ENCODE measurements at regions not wholly inside any gene's neighbourhood (a gene's known extent, or its start where the extent isn't known, plus 50 kb on each side); places are given as distances from the start of the nearest gene placed in this dataset.

DNA sequence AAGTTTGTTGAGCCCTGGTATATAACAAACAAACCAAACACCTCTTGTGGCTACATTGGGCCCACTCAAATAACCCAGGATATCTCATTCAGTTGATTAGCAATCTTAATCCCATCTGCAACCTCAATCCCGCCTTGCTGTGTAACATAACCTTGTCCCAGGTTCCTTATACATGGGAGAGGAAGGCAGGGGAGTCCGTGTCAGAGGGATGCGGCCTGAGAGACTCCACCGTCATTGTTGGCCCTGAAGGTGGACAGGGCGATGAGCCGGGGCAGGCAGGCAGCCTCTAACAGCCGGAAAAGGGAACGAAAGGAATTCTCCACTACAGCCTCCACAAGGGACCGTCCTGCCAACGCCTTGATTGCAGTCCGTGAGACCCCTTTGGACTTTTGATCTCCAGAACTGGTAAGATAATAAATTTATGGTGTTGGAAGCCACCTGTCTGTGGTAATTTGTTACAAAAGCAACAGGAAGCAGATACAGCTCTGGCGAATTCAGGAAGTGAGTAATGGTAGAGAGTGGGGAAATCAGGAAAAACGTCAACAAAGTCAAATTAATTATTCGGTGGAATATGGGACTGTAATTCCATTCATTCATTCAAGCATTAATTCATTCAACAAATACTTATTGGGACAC lies 124.5 kb upstream of the SALL4 start (continued):
- no peak for TF ChIP-seq EZH2 (IDR thresholded peaks at IDR 0.05; ENCODE audit: low read depth, low read length, severe bottlenecking)
- no peak for TF ChIP-seq BACH1 (IDR thresholded peaks at IDR 0.05; ENCODE audit: low read length)
- no peak for TF ChIP-seq SIN3A (conservative IDR thresholded peaks at IDR 0.05 in 1 of 2, IDR thresholded peaks at IDR 0.05 in 1 of 2; ENCODE audit: low read depth in 1 of 2, low read length in 2 of 2)
- no peak for TF ChIP-seq CHD1 (IDR thresholded peaks at IDR 0.05; ENCODE audit: low read depth, low read length)
- no peak for TF ChIP-seq CREB1 (IDR thresholded peaks at IDR 0.05)

Data from H1 (cell line).